ENCODE measurements at regions not wholly inside any gene's neighbourhood (a gene's known extent, or its start where the extent isn't known, plus 50 kb on each side); places are given as distances from the start of the nearest gene placed in this dataset.

DNA sequence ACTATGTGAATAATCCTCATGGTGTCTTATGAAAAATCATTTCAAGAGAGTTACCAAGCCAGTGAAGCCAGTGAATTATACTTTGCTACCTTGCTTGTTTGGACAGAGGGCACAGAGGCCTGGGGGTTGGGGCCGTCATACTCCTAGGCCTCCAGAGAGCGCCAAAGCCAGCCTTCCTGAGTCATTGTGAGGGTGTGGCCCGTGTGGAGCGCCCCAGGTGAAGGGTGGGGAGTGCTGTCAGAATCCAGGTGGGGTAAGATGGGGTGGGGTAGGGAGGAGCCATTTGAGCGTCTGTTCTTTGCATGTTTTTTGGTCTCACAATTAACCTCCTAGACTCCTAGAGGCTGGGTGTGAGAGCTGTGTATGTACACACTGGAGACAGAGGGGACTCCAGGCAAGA lies 71.1 kb downstream of the PERP start:
- BruUV-seq (replicated peaks) = no TSS peak
- intact Hi-C loops (cut with micrococcal nuclease; ENCODE audit: unreplicated experiment) = no loop called here
- H3K27ac ChIP-seq (ENCODE audit: extremely low read length, insufficient read depth, low read length) = no peak overlapping the region
- no peaks in the 10 kb centered on the region for H3K9me3 ChIP-seq (ENCODE audit: low read length)
- no peak overlapping the region for H3K9ac ChIP-seq (ENCODE audit: insufficient read depth, low read depth, low read length)
- POLR2A ChIA-PET = no interaction called here
- no peak overlapping the region for H3K4me2 ChIP-seq (ENCODE audit: low read depth, low read length)
- H4K20me1 ChIP-seq (ENCODE audit: insufficient read depth, low read length) = no peaks in the 10 kb centered on the region
- H3K4me1 ChIP-seq (ENCODE audit: insufficient read depth, low read length) = peaks cover 18% of the 10 kb centered on the region
- H3K79me2 ChIP-seq (ENCODE audit: insufficient read depth, low read length) = no peaks in the 10 kb centered on the region
- FAIRE-seq (no peak), ATAC-seq (peak; percentile 77), DNase-seq (ENCODE audit: low spot score) (no peak)
- no peak overlapping the region for H2AFZ ChIP-seq (ENCODE audit: low read length)
- peaks cover 0 to 7% of the 10 kb centered on the region in 2 experiments; a peak in 1 of 5 replicates for H3K27me3 ChIP-seq (ENCODE audit: control insufficient read depth in 1 of 2, insufficient read depth in 2 of 2, low read length in 2 of 2)
- H3K4me3 ChIP-seq (replicated peaks in 1 of 3; ENCODE audit: insufficient read depth in 1 of 3, low read depth in 2 of 3, low read length in 3 of 3) = no peak overlapping the region
- CTCF ChIA-PET (ENCODE audit: low intra/inter-chr PET ratio, low total read pairs) = interaction anchor here (1.1 kb wide), 1 partner anchor 74 kb away, joined by 3 read pairs; no protein-coding TSS in a partner anchor
- in situ Hi-C loops (cut with HindIII; ENCODE audit: extremely low pct_ligation_motif_present, low pct_unique_long_range_greater_than_20kb) = no loop called here
- WGBS (ENCODE audit: low lambda C conversion rate) = 4% methylated on average over 5 of the region's 5 CpGs
- TF ChIP-seq STAG1 (CRISPR knock-in tag; IDR thresholded peaks at IDR 0.05) (peak; percentile 47), FOSL2 (CRISPR knock-in tag; IDR thresholded peaks at IDR 0.05) (peak; percentile 33; the same call in 1 of the 2 replicates)
- TF ChIP-seq, protein P1, sequence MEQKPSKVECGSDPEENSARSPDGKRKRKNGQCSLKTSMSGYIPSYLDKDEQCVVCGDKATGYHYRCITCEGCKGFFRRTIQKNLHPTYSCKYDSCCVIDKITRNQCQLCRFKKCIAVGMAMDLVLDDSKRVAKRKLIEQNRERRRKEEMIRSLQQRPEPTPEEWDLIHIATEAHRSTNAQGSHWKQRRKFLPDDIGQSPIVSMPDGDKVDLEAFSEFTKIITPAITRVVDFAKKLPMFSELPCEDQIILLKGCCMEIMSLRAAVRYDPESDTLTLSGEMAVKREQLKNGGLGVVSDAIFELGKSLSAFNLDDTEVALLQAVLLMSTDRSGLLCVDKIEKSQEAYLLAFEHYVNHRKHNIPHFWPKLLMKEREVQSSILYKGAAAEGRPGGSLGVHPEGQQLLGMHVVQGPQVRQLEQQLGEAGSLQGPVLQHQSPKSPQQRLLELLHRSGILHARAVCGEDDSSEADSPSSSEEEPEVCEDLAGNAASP (CRISPR knock-in tag; IDR thresholded peaks at IDR 0.05; ENCODE audit: borderline replicate concordance) = no peak
- TF ChIP-seq, protein P2, sequence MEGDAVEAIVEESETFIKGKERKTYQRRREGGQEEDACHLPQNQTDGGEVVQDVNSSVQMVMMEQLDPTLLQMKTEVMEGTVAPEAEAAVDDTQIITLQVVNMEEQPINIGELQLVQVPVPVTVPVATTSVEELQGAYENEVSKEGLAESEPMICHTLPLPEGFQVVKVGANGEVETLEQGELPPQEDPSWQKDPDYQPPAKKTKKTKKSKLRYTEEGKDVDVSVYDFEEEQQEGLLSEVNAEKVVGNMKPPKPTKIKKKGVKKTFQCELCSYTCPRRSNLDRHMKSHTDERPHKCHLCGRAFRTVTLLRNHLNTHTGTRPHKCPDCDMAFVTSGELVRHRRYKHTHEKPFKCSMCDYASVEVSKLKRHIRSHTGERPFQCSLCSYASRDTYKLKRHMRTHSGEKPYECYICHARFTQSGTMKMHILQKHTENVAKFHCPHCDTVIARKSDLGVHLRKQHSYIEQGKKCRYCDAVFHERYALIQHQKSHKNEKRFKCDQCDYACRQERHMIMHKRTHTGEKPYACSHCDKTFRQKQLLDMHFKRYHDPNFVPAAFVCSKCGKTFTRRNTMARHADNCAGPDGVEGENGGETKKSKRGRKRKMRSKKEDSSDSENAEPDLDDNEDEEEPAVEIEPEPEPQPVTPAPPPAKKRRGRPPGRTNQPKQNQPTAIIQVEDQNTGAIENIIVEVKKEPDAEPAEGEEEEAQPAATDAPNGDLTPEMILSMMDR (CRISPR knock-in tag; IDR thresholded peaks at IDR 0.05) = peak; percentile 51
- H3K36me3 ChIP-seq (replicated peaks in 1 of 2; ENCODE audit: control insufficient read depth in 1 of 2, insufficient read depth in 2 of 2, low read length in 2 of 2) = no peaks in the 10 kb centered on the region

DNA sequence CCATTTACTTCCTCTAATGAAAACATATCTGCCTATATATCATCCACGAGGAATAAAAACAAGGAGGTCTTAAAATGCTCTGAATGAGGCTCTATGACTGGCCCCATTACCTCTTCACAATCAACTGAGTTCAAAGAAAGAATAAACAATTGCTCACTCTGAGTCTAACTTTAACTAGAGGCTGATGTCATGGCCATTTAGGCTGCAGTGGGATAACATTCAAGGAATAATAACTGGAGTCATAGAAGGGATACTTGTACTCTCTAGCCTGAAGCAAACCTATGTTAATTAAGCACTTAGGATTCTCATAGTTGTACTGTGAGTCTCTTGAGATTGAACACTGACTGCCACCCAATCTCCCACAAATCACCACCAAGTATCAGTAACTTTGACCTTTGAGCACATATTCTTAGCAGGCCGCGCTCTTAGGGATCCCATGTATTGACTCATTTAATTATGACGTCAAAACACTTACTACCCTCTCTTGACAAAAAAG lies 70.2 kb downstream of the PERP start:
- Histone ChIP-seq H3K27ac (ENCODE audit: extremely low read length, insufficient read depth, low read length) (no peak overlapping the region), H3K9me3 (ENCODE audit: low read length) (no peaks in the 10 kb centered on the region), H3K4me1 (ENCODE audit: insufficient read depth, low read length) (peaks cover 18% of the 10 kb centered on the region), H3K4me2 (ENCODE audit: low read depth, low read length) (no peak overlapping the region), H3K36me3 (replicated peaks in 1 of 2; ENCODE audit: control insufficient read depth in 1 of 2, insufficient read depth in 2 of 2, low read length in 2 of 2) (no peaks in the 10 kb centered on the region), H3K4me3 (replicated peaks in 1 of 3; ENCODE audit: insufficient read depth in 1 of 3, low read depth in 2 of 3, low read length in 3 of 3) (no peak overlapping the region), H3K79me2 (ENCODE audit: insufficient read depth, low read length) (no peaks in the 10 kb centered on the region), H4K20me1 (ENCODE audit: insufficient read depth, low read length) (no peaks in the 10 kb centered on the region), H3K9ac (ENCODE audit: insufficient read depth, low read depth, low read length) (no peak overlapping the region), H3K27me3 (ENCODE audit: control insufficient read depth in 1 of 2, insufficient read depth in 2 of 2, low read length in 2 of 2) (peaks cover 0 to 3% of the 10 kb centered on the region in 2 experiments; a peak in 1 of 5 replicates), H2AFZ (ENCODE audit: low read length) (no peak overlapping the region)
- no peak for ATAC-seq
- POLR2A ChIA-PET = no interaction called here
- in situ Hi-C loops (cut with HindIII; ENCODE audit: extremely low pct_ligation_motif_present, low pct_unique_long_range_greater_than_20kb) (no loop called here), intact Hi-C loops (cut with micrococcal nuclease; ENCODE audit: unreplicated experiment) (no loop called here)
- DNase-seq (ENCODE audit: low spot score) = no peak
- TF ChIP-seq EHMT2 (IDR thresholded peaks at IDR 0.05; ENCODE audit: borderline replicate concordance, low read depth, low read length) = no peak
- TF ChIP-seq TCF7 (IDR thresholded peaks at IDR 0.05; ENCODE audit: low read depth) = 0 out of 2 replicates have a peak, but pooled peaks have one; percentile 7
- 0 out of 2 replicates have a peak, but pooled peaks have one; percentile 34 for TF ChIP-seq ATF7 (IDR thresholded peaks at IDR 0.05)
- TF ChIP-seq ATF7 (CRISPR knock-in tag; IDR thresholded peaks at IDR 0.05) = no peak
- TF ChIP-seq CREB1 (IDR thresholded peaks at IDR 0.05) = peak; percentile 76
- TF ChIP-seq CREB1 (CRISPR knock-in tag; IDR thresholded peaks at IDR 0.05) = no peak
- 16% methylated on average over 4 of the region's 4 CpGs for WGBS (ENCODE audit: low lambda C conversion rate)
- FAIRE-seq = no peak
- BruUV-seq (replicated peaks) = no TSS peak
- CTCF ChIA-PET (ENCODE audit: low intra/inter-chr PET ratio, low total read pairs) = no interaction called here
